IPS DF 19.7 (cell line): ENCODE measurements at regions not wholly inside any gene's neighbourhood (a gene's known extent, or its start where the extent isn't known, plus 50 kb on each side); places are given as distances from the start of the nearest gene placed in this dataset.
"Not testable (repeated sequence)": the region's sequence is repeated elsewhere in the genome, so short reads cannot be mapped to it uniquely, and the experiment has no call there.

Experiments used
- DNase-seq: peaks from one replicate; pipeline ENCODE4 v3.0.0-alpha.2; 2013; ENCODE audit warnings: low read depth, low spot score

DNA sequence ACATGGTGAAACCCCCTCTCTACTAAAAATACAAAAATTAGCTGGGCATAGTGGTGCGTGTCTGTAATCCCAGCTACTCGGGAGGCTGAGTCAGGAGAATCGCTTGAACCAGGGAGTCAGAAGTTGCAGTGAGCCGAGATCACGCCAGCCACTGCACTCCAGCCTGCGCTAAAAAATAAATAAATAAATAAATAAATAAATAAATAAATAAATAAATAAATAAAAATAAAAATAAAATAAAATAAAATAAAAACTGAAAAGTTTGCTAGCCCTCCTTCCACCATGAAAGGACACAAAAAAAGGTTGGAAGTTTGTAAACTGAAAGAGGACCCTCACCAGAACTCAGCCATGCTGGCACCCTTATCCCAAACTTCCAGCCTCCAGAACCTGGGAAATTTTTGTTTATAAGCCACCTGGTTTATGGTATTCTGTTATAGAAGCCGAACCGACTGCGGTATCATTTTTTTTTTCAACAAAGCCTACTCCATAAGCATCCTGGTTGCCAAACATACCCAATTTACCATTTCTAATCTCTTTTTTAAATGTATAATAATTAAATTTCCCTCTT, 448.2 kb downstream of the SEMA3D start:
- DNase-seq = no peak

DNA sequence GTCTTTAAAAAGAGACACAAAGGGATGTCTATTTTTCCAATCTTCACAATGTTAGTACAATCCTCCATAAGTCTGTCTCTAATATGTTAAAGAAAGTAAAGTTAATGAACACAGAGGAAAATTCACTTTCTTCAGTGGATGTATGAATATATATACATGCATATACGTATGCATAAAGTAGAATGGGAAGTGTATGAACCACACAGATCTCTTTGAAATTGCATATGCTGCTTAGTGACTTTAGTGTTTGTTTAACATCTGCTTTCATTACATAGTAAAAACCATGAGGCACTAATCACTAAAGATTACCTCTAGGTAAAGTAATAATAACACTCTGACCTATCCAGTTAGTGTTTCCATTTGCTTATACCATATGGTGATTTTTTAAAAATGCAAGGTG, 451.2 kb downstream of the SEMA3D start:
- no peak for DNase-seq

GRCh38 chr7:84735011-84735410, 451.8 kb downstream of the SEMA3D start:
- DNase-seq = no peak

DNA sequence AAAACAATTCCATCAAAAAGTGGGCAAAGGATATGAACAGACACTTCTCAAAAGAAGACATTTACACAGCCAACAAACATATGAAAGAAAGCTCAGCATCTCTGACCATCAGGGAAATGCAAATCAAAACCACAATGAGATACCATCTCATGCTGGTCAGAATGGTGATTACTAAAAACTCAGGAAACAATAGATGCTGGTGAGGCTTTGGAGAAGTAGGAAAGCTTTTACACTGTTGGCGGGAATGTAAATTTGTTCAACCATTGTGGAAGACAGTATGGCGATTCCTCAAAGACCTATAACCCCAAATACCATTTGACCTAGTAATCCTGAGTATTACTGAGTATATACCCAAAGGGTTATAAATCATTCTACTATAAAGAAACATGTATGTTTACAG, 452.9 kb downstream of the SEMA3D start:
- not testable (repeated sequence) for DNase-seq

DNA sequence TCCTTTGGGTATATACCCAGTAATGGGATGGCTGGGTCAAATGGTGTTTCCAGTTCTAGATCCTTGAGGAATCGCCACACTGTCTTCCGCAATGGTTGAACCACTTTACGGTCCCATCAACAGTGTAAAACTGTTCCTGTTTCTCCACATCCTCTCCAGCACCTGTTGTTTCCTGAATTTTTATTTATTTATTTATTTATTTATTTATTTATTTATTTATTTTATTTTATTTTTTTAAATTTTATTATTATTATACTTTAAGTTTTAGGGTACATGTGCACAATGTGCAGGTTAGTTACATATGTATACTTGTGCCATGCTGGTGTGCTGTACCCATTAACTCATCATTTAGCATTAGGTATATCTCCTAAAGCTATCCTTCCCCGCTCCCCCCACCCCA, 456.0 kb downstream of the SEMA3D start:
- not testable (repeated sequence) for DNase-seq

- no peak for DNase-seq
Measured at GRCh38 chr7:84729284-84729683, 457.6 kb downstream of the SEMA3D start.

GRCh38 chr7:84722734-84723133, 464.1 kb downstream of the SEMA3D start:
- DNase-seq = no peak

- DNase-seq = no peak
Measured at GRCh38 chr7:84722086-84722485, 464.8 kb downstream of the SEMA3D start.

GRCh38 chr7:84720456-84721097, 466.3 kb downstream of the SEMA3D start:
- DNase-seq = no peak

- no peak for DNase-seq
Measured at GRCh38 chr7:84714765-84715164, 472.1 kb downstream of the SEMA3D start.

GRCh38 chr7:84712374-84713121, 474.3 kb downstream of the SEMA3D start:
- no peak for DNase-seq

- DNase-seq = not testable (repeated sequence)
Measured at GRCh38 chr7:84710538-84710937, 476.3 kb downstream of the SEMA3D start.

DNA sequence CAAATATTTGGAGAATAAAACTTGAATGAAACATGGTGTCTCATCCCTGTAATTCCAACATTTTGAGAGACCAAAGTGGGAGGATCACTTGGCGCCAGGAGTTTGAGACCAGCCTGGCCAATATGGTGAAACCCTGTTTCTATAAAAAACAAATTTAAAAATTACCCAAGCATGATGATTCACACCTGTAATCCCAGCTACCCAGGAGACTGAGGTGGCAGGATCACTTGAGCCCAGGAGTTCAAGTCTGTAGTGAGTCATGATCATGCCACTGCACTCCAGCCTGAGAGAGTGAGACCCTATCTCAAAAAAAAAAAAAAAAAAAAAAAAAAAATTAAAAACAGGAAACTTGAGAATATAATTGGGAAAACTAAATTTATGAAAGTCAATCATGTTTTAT, 481.1 kb downstream of the SEMA3D start:
- DNase-seq = no peak

DNA sequence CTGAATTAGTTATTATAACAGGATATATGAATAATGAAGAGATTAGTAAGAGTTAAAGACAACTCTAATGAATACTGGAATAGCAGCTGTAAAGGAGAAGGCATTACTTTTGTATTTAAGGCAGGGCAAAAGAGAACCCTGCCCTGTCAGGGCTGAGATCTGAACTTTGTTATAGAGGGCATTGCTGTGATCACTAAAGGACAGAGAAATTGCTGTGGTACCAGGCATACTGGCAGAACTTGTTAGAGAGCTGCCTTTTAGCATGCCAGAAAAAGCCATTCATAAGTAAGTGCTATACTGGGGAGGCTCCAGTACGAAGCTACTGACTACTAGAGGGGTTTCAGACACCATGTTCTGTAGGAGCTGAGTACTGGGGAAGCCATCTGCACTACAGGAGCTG, 481.8 kb downstream of the SEMA3D start:
- no peak for DNase-seq

DNA sequence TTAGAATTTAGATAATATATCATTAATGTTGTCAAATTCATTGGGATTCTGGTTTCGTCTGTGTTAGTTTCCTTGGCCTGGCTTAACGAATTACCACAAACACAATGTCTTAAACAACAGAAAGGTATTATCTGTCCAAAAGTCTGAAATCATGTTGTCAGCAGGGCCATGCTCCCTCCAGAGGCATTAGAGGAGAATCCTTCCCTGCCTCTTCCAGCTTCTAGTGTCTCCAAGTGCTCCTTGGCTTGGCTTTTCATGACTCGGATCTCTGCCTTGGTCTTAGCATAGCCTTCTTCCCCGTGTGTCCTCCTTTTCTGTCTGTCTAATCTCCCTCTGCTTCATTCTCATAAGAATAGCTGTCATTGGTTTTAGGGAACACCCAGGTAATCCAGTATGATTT, 482.5 kb downstream of the SEMA3D start:
- DNase-seq = no peak

DNA sequence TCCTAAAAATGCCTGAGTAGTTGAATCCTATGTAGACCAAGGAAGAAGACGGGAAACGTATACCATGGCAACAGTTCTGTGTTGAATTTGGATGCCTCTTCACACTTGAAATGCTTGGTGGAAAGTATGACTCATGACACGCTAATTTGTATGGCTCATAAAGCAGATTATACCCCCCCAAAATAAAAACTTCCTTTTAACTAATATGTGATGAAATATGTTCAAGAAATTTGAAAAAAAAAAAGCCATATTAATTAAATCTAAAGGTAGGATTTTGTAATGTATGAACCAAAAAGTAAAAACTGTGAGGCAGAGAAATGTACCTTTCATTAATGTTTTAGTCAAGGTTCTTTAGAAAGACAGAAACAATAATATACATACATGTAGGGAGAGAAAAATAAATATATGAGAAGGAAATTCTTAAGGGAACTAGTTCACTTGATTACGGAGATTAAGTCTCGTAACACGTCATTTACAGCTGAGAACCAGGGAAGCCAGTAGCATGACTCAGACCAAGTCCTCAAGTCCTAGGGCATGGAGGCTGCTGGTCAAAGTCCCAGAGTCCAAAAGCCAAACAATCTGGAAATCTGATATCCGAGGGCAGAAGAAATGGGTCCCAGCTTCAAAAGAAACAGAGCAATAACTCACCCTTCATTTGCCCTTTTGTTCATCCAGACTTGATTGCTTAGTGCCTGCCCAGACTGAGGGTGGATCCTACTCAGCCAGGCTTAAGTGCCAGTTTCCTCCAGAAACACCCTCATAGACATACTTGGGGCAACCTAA, 485.1 kb downstream of the SEMA3D start:
- no peak for DNase-seq

GRCh38 chr7:84700563-84701370, 486.1 kb downstream of the SEMA3D start:
- DNase-seq = no peak

DNA sequence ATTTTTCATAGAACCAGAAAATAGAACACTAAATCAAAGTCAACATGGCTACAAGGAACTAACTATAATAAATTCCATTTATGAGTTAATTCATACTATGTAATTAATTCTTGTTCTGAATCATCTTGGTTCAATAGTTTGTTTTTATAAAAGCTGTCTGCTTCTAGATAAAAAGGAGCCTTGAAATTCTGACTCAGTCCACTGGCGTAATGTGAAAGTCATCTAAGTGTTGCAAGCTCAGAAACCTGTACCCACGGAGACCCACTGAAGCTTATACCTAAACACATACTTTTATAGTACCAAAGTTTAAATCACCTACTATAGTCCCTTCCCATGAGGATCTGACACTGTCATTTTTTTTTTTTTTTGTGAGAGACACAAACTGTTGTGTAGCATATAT, 489.4 kb downstream of the SEMA3D start:
- DNase-seq = no peak

DNA sequence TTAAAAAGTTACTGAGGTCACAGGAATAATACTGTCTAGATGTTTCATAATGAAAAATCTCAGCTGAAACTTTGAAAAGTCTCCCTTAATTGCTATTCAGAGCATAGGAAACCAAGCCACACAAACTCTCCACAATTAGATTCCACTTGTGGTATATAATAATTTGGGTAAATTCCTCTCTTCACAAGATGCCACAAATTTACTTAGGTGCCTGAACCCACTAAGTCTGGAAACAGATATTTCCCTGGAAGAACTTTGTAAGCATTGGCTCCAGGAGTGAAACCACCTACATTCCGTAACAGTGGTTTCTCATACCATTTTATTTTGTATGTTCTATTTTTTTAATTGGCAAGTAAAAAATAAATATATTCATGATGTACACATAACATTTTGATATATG, 493.4 kb downstream of the SEMA3D start:
- no peak for DNase-seq

DNA sequence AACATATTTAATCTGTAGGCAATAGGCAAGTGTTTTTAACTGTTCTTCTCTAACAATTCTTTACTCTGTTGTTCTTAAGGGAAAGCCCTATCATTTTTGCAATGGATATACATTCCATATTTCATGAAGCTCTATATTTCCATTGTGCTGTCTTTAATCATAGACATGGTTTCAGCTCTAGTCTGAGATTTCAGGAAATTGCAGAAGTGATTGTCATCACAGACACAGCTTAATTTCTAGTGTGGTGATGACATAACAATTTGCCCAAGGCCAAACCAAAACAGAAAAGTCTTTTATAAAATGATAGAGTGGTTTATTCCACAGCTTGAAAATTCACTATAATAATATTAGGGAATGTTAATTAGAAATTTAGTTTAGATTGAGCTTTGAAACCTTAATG, 494.1 kb upstream of the SEMA3A start:
- DNase-seq = no peak

GRCh38 chr7:84686373-84686772, 491.8 kb upstream of the SEMA3A start:
- DNase-seq = no peak
